NCI-H82 treated with DMSO at 0.1 percent for 48 hours (cell line): ENCODE measurements at regions not wholly inside any gene's neighbourhood (a gene's known extent, or its start where the extent isn't known, plus 50 kb on each side); places are given as distances from the start of the nearest gene placed in this dataset.
"Not testable (repeated sequence)": the region's sequence is repeated elsewhere in the genome, so short reads cannot be mapped to it uniquely, and the experiment has no call there.

Source experiments
- DNase-seq: peaks from one replicate; lab custom pipeline; 2025; ENCODE audit not compliant: unreplicated experiment; lab: John Stamatoyannopoulos, UW

- DNase-seq = no peak
These were observed 815.8 kb upstream of the EPHA5 start for GRCh38 chr4:66486068-66486467.

- DNase-seq = no peak
These were observed 811.9 kb upstream of the EPHA5 start for GRCh38 chr4:66482186-66482585.

- DNase-seq = no peak
These were observed 805.3 kb upstream of the EPHA5 start for GRCh38 chr4:66475596-66475995.

- DNase-seq = no peak
These were observed 794.8 kb upstream of the EPHA5 start for GRCh38 chr4:66465111-66465510.

GRCh38 chr4:66462890-66463289, 792.6 kb upstream of the EPHA5 start:
- not testable (repeated sequence) for DNase-seq

GRCh38 chr4:66451741-66452140, 781.5 kb upstream of the EPHA5 start:
- no peak for DNase-seq

GRCh38 chr4:66443008-66443407, 772.7 kb upstream of the EPHA5 start:
- no peak for DNase-seq

- no peak for DNase-seq
These were observed 769.2 kb upstream of the EPHA5 start for GRCh38 chr4:66439508-66439907.

- DNase-seq = no peak
These were observed 763.4 kb upstream of the EPHA5 start for GRCh38 chr4:66433706-66434105.

GRCh38 chr4:66430856-66431255, 760.6 kb upstream of the EPHA5 start:
- DNase-seq = no peak

GRCh38 chr4:66429276-66429675, 759.0 kb upstream of the EPHA5 start:
- no peak for DNase-seq

- no peak for DNase-seq
These were observed 746.1 kb upstream of the EPHA5 start for GRCh38 chr4:66416425-66416824.

GRCh38 chr4:66404141-66404540, 733.9 kb upstream of the EPHA5 start:
- no peak for DNase-seq

GRCh38 chr4:66376921-66377320, 706.6 kb upstream of the EPHA5 start:
- no peak for DNase-seq

- no peak for DNase-seq
These were observed 706.1 kb upstream of the EPHA5 start for GRCh38 chr4:66376396-66376795.

- DNase-seq = no peak
These were observed 703.0 kb upstream of the EPHA5 start for GRCh38 chr4:66373268-66373667.

- DNase-seq = no peak
These were observed 702.4 kb upstream of the EPHA5 start for GRCh38 chr4:66372706-66373105.

GRCh38 chr4:66367043-66367660, 696.9 kb upstream of the EPHA5 start:
- no peak for DNase-seq

GRCh38 chr4:66360395-66360794, 690.1 kb upstream of the EPHA5 start:
- DNase-seq = not testable (repeated sequence)

GRCh38 chr4:66357316-66357715, 687.0 kb upstream of the EPHA5 start:
- DNase-seq = no peak

GRCh38 chr4:66355328-66355727, 685.0 kb upstream of the EPHA5 start:
- DNase-seq = no peak

- DNase-seq = no peak
These were observed 681.5 kb upstream of the EPHA5 start for GRCh38 chr4:66351761-66352160.

GRCh38 chr4:66340286-66340893, 670.1 kb upstream of the EPHA5 start:
- no peak for DNase-seq
